Adrenal gland (tissue), 9 donors: ENCODE measurements at regions not wholly inside any gene's neighbourhood (a gene's known extent, or its start where the extent isn't known, plus 50 kb on each side); places are given as distances from the start of the nearest gene placed in this dataset.

ENCODE experiments used
- DNase-seq, 7 donors: peaks; one replicate each; pipeline ENCODE4 v3.0.0-alpha.2; 2019 to 2020
- H3K27ac ChIP-seq, 5 donors: fragments of 200-600 bp; sonication (generic) in 4 of 5; 1 replicate in 3 of 5; 2 replicates in 2 of 5; pipeline versions ENCODE4 v1.5.1 to v1.8.0; 2016 to 2020; ENCODE audit warnings: mild to moderate bottlenecking in 1 of 5
- H3K27me3 ChIP-seq: fragments of 200-600 bp; 2 replicates; pipeline ENCODE4 v1.8.0; 2021
- H3K36me3 ChIP-seq, 2 donors: fragments of 200-600 bp; replicated peaks in 1 of 2; 1 replicate in 1 of 2; 2 replicates in 1 of 2; pipeline versions ENCODE4 v1.5.1 to v1.8.0; 2018 to 2022
- H3K4me1 ChIP-seq, 2 donors: fragments of 200-600 bp; replicated peaks in 1 of 2; 1 replicate in 1 of 2; 2 replicates in 1 of 2; pipeline versions ENCODE4 v1.5.1 to v1.8.0; 2018 to 2021
- H3K4me3 ChIP-seq, 4 donors: fragments of 200-600 bp; sonication (generic) in 3 of 4; one replicate each; pipeline ENCODE4 v1.5.1; 2016 to 2018
- H3K9me3 ChIP-seq, 3 donors: fragments of 200-600 bp; sonication (generic) in 1 of 3; replicated peaks in 1 of 3; 1 replicate in 2 of 3; 2 replicates in 1 of 3; pipeline versions ENCODE4 v1.5.1 to v1.8.0; 2016 to 2021
- CTCF ChIP-seq, 6 experiments: fragments of 450-650 bp in 4 of 6; fragments of 200-600 bp in 2 of 6; sonication (generic) in 1 of 6; IDR thresholded peaks; 1 replicate in 5 of 6; 2 replicates in 1 of 6; pipeline versions ENCODE4 v1.5.1 to v1.8.0; 2016 to 2021; ENCODE audit warnings: antibody characterized with exemption in 6 of 6, mild to moderate bottlenecking in 2 of 6, moderate library complexity in 1 of 6
- POLR2A ChIP-seq, 2 donors: fragments of 450-650 bp; IDR thresholded peaks; one replicate each; pipeline ENCODE4 v1.6.1; 2017; ENCODE audit warnings: antibody characterized with exemption in 2 of 2, mild to moderate bottlenecking in 2 of 2, moderate library complexity in 1 of 2
- WGBS, 4 donors: extraction: QIAGEN DNeasy Blood & Tissue Kit in 2 of 4; methylation state at CpG; one replicate each; pipeline versions ENCODE4 v1.1.5 to v1.1.7; 2013 to 2017; 5-methylcytosine and 5-hydroxymethylcytosine counted together
- intact Hi-C, 2 donors: fragments of 100-400 bp; cut with DNase I; formaldehyde crosslinking; loops; one replicate each; pipeline versions ENCODE4 v1.14.1 to v1.15.0; 2022 to 2023
- donor health status: healthy with polysubstance abuse.
- donor health status: Bipolar disorder and iron deficiency.
- donor health status: DM: yes; HTN: yes; CAD: no.
- donor health status: DM: no; HTN: no; CAD: no.
- donor health status: DM: no; HTN: no; CAD: no.

DNA sequence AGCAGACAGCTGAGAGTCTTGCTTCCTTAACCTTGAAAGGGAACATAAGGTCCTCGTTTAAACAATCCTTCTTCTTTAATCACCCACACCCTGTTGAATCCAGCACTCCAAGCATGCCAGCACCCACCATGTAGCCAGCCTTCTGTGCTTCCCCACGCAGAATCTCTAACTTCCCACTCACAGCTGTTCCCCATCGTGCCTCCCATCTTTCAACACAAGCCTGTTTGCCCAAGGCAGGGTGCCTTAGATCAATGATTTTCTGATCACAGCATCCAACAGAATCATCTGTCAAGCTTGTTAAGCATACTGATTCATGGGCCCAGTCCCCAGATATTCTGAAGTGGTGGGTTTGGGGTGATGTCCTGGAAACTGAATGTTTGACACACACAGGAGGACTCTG, 530.8 kb downstream of the SH2D4B start:
- Histone ChIP-seq H3K9me3 (no peaks in the 10 kb centered on the region), H3K27ac (no peak overlapping the region), H3K36me3 (no peaks in the 10 kb centered on the region), H3K4me1 (no peaks in the 10 kb centered on the region), H3K27me3 (no peaks in the 10 kb centered on the region), H3K4me3 (no peak overlapping the region)
- 26 to 42% (median 37%) methylated on average over 3 of the region's 3 CpGs for WGBS, 4 donors
- TF ChIP-seq POLR2A (IDR thresholded peaks at IDR 0.05) (no peak), CTCF (IDR thresholded peaks at IDR 0.05) (no peak)
- DNase-seq: no peak
- intact Hi-C loops: no loop called here

DNA sequence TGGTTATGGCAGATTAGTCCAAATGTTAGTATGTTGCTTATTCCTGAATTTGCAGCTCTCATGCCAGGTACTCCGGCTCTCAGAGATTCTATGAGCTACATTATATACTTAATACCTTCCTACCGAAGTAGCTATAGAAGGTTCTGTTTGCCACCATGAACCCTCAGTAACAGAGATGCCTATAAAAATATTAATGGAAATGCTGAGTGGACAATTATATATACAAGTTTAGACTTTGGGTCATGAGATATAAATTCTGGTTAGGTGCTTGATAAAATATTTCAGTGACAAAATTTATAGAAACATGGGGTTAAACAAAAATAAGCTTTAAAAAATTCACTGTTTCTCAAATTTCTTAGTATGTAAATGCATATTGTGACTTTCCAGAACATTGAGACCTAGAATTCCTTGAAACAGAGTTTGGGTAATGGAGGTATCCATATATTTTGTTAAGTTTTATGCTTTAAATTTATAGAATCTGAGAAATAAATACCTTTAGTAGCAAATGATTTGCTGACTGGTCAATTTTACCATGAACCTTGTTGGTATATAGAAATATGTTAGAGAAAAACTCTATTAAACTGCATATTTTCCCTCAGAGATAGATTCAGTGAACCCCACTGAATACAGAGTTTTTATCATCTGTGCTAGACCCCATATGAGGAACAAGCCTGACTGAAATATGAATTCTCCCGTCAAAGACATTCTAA, 533.5 kb downstream of the SH2D4B start:
- no peak for TF ChIP-seq POLR2A (IDR thresholded peaks at IDR 0.05)
- Histone ChIP-seq H3K27me3 (no peaks in the 10 kb centered on the region), H3K9me3 (no peaks in the 10 kb centered on the region), H3K27ac (no peak overlapping the region), H3K4me1 (no peaks in the 10 kb centered on the region), H3K4me3 (no peak overlapping the region), H3K36me3 (no peaks in the 10 kb centered on the region)
- 55 to 82% (median 81%) methylated on average over 3 of the region's 3 CpGs for WGBS, 4 donors
- intact Hi-C loops: no loop called here
- no peak for DNase-seq

DNA sequence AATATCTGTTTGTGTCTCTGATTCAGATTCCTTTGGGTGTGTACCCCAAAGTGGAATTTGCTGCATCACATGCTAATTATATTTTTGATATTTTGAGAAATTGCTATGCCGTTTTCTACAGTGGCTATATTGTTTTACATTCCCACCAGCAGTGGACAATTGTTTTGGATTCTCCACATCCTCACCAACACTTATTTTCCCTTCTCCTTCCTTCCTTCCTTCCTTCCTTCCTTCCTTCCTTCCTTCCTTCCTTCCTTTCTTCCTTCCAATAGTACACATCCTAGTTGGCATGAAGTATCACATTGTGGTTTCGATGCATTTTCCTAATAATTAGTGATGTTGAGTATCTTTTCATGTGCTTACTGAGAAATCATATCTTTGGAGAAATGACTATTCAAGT, 535.5 kb downstream of the SH2D4B start:
- no peak for DNase-seq
- no peaks in the 10 kb centered on the region for H3K4me1 ChIP-seq
- TF ChIP-seq POLR2A (IDR thresholded peaks at IDR 0.05): no peak
- no peak for TF ChIP-seq CTCF (IDR thresholded peaks at IDR 0.05)
- H3K9me3 ChIP-seq: no peaks in the 10 kb centered on the region
- H3K36me3 ChIP-seq: no peaks in the 10 kb centered on the region
- no peak overlapping the region for H3K27ac ChIP-seq
- H3K27me3 ChIP-seq: no peaks in the 10 kb centered on the region
- no peak overlapping the region for H3K4me3 ChIP-seq
- WGBS, 4 donors: 69 to 86% (median 75%) methylated on average over 2 of the region's 2 CpGs
- intact Hi-C loops: no loop called here

GRCh38 chr10:81081887-81082620, 544.4 kb downstream of the SH2D4B start:
- intact Hi-C loops: no loop called here
- TF ChIP-seq POLR2A (IDR thresholded peaks at IDR 0.05) (no peak), CTCF (IDR thresholded peaks at IDR 0.05) (no peak)

More at GRCh38 chr10:81081887-81082620, 544.4 kb downstream of the SH2D4B start:
- Histone ChIP-seq H3K36me3 (no peaks in the 10 kb centered on the region), H3K9me3 (no peaks in the 10 kb centered on the region), H3K4me1 (no peaks in the 10 kb centered on the region), H3K4me3 (no peak overlapping the region), H3K27me3 (no peaks in the 10 kb centered on the region), H3K27ac (no peak overlapping the region)
- DNase-seq: no peak
- WGBS, 4 donors: 57 to 83% (median 68%) methylated on average over 3 of the region's 3 CpGs
